ENCODE measurements at regions not wholly inside any gene's neighbourhood (a gene's known extent, or its start where the extent isn't known, plus 50 kb on each side); places are given as distances from the start of the nearest gene placed in this dataset.

DNA sequence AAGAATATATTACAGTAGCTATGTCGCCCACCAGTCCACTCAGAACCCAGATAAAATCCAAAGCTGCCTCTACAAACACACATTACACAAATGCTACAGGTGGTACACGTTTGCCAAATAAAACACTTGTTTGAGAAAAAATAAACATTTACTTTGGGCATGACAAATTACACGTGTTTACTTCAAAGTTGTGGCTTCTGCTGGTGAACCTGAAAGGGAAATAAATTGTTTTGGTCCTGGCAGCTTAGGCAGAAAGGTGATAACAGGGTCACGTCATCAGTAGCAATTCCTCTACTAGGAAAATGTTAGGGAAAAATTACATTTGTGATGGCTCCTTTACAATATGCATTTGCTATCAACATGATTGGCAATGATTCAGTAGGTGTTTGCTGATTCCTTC is 497.3 kb upstream of the WWC1 start:
- TF ChIP-seq, protein P1, sequence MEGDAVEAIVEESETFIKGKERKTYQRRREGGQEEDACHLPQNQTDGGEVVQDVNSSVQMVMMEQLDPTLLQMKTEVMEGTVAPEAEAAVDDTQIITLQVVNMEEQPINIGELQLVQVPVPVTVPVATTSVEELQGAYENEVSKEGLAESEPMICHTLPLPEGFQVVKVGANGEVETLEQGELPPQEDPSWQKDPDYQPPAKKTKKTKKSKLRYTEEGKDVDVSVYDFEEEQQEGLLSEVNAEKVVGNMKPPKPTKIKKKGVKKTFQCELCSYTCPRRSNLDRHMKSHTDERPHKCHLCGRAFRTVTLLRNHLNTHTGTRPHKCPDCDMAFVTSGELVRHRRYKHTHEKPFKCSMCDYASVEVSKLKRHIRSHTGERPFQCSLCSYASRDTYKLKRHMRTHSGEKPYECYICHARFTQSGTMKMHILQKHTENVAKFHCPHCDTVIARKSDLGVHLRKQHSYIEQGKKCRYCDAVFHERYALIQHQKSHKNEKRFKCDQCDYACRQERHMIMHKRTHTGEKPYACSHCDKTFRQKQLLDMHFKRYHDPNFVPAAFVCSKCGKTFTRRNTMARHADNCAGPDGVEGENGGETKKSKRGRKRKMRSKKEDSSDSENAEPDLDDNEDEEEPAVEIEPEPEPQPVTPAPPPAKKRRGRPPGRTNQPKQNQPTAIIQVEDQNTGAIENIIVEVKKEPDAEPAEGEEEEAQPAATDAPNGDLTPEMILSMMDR (optimal IDR thresholded peaks at IDR 0.05 in 1 of 3, IDR thresholded peaks at IDR 0.05 in 1 of 3, conservative IDR thresholded peaks at IDR 0.05 in 1 of 3; ENCODE audit: extremely low read depth in 1 of 3, insufficient read depth in 2 of 3, low read length in 3 of 3), result no peak
- no peak for TF ChIP-seq EZH2 (IDR thresholded peaks at IDR 0.05; ENCODE audit: low read length)

All from keratinocyte (primary cell).